Neural cell (in vitro differentiated cells): ENCODE measurements at regions not wholly inside any gene's neighbourhood (a gene's known extent, or its start where the extent isn't known, plus 50 kb on each side); places are given as distances from the start of the nearest gene placed in this dataset.
A peak's percentile ranks its signal among the peaks of the same experiment; 100 is the strongest.

Source experiments
- H2AFZ ChIP-seq: fragments of 200-600, 300-800 bp; sonication (generic), shearing (Covaris generic); 2 replicates; pipeline ENCODE4 v1.6.0; 2014; ENCODE audit warnings: low read depth, mild to moderate bottlenecking, antibody characterized with exemption, low read length, moderate library complexity
- H3F3A ChIP-seq: fragments of 200-600 bp; shearing (Covaris generic); 2 replicates; pipeline ENCODE4 v1.6.1; 2016; ENCODE audit warnings: mild to moderate bottlenecking, moderate library complexity, mixed read lengths, antibody characterized with exemption, low read length; ENCODE audit not compliant: insufficient read depth, poor library complexity, severe bottlenecking
- H3K27ac ChIP-seq: fragments of 200-600, 300-800 bp; sonication (generic), shearing (Covaris generic); 2 replicates; pipeline ENCODE4 v1.5.1; 2014; ENCODE audit warnings: mild to moderate bottlenecking, low read length, moderate library complexity
- H3K27me3 ChIP-seq: fragments of 300-800, 200-600 bp; sonication (generic), shearing (Covaris generic); 2 replicates; pipeline ENCODE4 v1.6.0; 2014; ENCODE audit warnings: mild to moderate bottlenecking, low read depth, low read length, moderate library complexity; ENCODE audit not compliant: insufficient read depth
- H3K36me3 ChIP-seq: fragments of 300-800, 200-600 bp; sonication (generic), shearing (Covaris generic); 2 replicates; pipeline ENCODE4 v1.5.1; 2014; ENCODE audit warnings: mild to moderate bottlenecking, antibody characterized with exemption, low read length, moderate library complexity; ENCODE audit not compliant: insufficient read depth
- H3K4me2 ChIP-seq: fragments of 300-800, 200-600 bp; sonication (generic), shearing (Covaris generic); 2 replicates; pipeline ENCODE4 v1.6.0; 2014; ENCODE audit warnings: mild to moderate bottlenecking, low read length
- H3K4me3 ChIP-seq: fragments of 300-800, 200-600 bp; sonication (generic), shearing (Covaris generic); 2 replicates; pipeline ENCODE4 v1.5.1; 2014; ENCODE audit warnings: mild to moderate bottlenecking, low read length, moderate library complexity
- H3K79me2 ChIP-seq: fragments of 200-600 bp; shearing (Covaris generic); replicated peaks from 2 replicates; pipeline ENCODE4 v1.6.0; 2014; ENCODE audit warnings: mild to moderate bottlenecking, low read length, moderate library complexity; ENCODE audit not compliant: insufficient read depth
- H3K9ac ChIP-seq: fragments of 300-800, 200-600 bp; sonication (generic), shearing (Covaris generic); 2 replicates; pipeline ENCODE4 v1.6.1; 2016; ENCODE audit warnings: mild to moderate bottlenecking, low read length, mixed read lengths
- H3K9me2 ChIP-seq: fragments of 200-600 bp; shearing (Covaris generic); 2 replicates; pipeline ENCODE4 v1.6.1; 2016; ENCODE audit warnings: mild to moderate bottlenecking, low read length, mixed read lengths; ENCODE audit not compliant: insufficient read depth
- H3K9me3 ChIP-seq: fragments of 200-600, 300-800 bp; sonication (generic), shearing (Covaris generic); 2 replicates; pipeline ENCODE4 v1.6.1; 2016; ENCODE audit warnings: mild to moderate bottlenecking, mixed run types, low read length, moderate library complexity, mixed read lengths
- H4K20me1 ChIP-seq: fragments of 200-600 bp; shearing (Covaris generic); 2 replicates; pipeline ENCODE4 v1.6.1; 2016; ENCODE audit warnings: mild to moderate bottlenecking, mixed run types; ENCODE audit not compliant: insufficient read depth
- EP300 ChIP-seq: fragments of 450-650 bp; conservative IDR thresholded peaks from 2 replicates; pipeline ENCODE4 v1.6.1; 2014; ENCODE audit warnings: antibody characterized with exemption, mild to moderate bottlenecking, moderate library complexity; ENCODE audit not compliant: poor library complexity, severe bottlenecking
- MXI1 ChIP-seq: fragments of 450-650 bp; conservative IDR thresholded peaks from 2 replicates; pipeline ENCODE4 v1.6.1; 2014; ENCODE audit warnings: antibody characterized with exemption, mild to moderate bottlenecking; ENCODE audit not compliant: poor library complexity, severe bottlenecking
- RAD21 ChIP-seq: fragments of 450-650 bp; conservative IDR thresholded peaks from 2 replicates; pipeline ENCODE4 v1.6.1; 2014; ENCODE audit warnings: antibody characterized with exemption, mild to moderate bottlenecking, moderate library complexity
- SMC3 ChIP-seq: fragments of 450-650 bp; conservative IDR thresholded peaks from 2 replicates; pipeline ENCODE4 v1.6.1; 2014; ENCODE audit warnings: antibody characterized with exemption, mild to moderate bottlenecking, moderate library complexity; ENCODE audit not compliant: poor library complexity
- TAF1 ChIP-seq: IDR thresholded peaks from 2 replicates; pipeline ENCODE4 v1.6.1; 2012; ENCODE audit warnings: low read depth
- TF ChIP-seq, protein P1 (sequence below): fragments of 450-650 bp; IDR thresholded peaks from 2 replicates; pipeline ENCODE4 v1.5.1; 2014; ENCODE audit warnings: antibody characterized with exemption, mild to moderate bottlenecking, moderate library complexity; ENCODE audit not compliant: poor library complexity, severe bottlenecking
- TF ChIP-seq, protein P2 (sequence below): IDR thresholded peaks from 2 replicates; pipeline ENCODE4 v1.6.1; 2012; ENCODE audit warnings: borderline replicate concordance

- no peaks in the 10 kb centered on the region for H3K36me3 ChIP-seq
- no peaks in the 10 kb centered on the region for H3K9me3 ChIP-seq
- H3K27me3 ChIP-seq: no peaks in the 10 kb centered on the region
- H3K27ac ChIP-seq: peak overlapping the region; percentile 80
- peak overlapping the region; percentile 48 for H3K9ac ChIP-seq
- no peaks in the 10 kb centered on the region for H3K79me2 ChIP-seq
- peaks cover 7% of the 10 kb centered on the region for H3F3A ChIP-seq
- no peak overlapping the region for H3K4me2 ChIP-seq
- peak overlapping the region; percentile 19 for H3K4me3 ChIP-seq
- peak overlapping the region; percentile 42 for H2AFZ ChIP-seq
- H4K20me1 ChIP-seq: no peaks in the 10 kb centered on the region
- TF ChIP-seq MXI1: no peak
- TF ChIP-seq, protein P1, sequence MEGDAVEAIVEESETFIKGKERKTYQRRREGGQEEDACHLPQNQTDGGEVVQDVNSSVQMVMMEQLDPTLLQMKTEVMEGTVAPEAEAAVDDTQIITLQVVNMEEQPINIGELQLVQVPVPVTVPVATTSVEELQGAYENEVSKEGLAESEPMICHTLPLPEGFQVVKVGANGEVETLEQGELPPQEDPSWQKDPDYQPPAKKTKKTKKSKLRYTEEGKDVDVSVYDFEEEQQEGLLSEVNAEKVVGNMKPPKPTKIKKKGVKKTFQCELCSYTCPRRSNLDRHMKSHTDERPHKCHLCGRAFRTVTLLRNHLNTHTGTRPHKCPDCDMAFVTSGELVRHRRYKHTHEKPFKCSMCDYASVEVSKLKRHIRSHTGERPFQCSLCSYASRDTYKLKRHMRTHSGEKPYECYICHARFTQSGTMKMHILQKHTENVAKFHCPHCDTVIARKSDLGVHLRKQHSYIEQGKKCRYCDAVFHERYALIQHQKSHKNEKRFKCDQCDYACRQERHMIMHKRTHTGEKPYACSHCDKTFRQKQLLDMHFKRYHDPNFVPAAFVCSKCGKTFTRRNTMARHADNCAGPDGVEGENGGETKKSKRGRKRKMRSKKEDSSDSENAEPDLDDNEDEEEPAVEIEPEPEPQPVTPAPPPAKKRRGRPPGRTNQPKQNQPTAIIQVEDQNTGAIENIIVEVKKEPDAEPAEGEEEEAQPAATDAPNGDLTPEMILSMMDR: no peak
- TF ChIP-seq, protein P2, sequence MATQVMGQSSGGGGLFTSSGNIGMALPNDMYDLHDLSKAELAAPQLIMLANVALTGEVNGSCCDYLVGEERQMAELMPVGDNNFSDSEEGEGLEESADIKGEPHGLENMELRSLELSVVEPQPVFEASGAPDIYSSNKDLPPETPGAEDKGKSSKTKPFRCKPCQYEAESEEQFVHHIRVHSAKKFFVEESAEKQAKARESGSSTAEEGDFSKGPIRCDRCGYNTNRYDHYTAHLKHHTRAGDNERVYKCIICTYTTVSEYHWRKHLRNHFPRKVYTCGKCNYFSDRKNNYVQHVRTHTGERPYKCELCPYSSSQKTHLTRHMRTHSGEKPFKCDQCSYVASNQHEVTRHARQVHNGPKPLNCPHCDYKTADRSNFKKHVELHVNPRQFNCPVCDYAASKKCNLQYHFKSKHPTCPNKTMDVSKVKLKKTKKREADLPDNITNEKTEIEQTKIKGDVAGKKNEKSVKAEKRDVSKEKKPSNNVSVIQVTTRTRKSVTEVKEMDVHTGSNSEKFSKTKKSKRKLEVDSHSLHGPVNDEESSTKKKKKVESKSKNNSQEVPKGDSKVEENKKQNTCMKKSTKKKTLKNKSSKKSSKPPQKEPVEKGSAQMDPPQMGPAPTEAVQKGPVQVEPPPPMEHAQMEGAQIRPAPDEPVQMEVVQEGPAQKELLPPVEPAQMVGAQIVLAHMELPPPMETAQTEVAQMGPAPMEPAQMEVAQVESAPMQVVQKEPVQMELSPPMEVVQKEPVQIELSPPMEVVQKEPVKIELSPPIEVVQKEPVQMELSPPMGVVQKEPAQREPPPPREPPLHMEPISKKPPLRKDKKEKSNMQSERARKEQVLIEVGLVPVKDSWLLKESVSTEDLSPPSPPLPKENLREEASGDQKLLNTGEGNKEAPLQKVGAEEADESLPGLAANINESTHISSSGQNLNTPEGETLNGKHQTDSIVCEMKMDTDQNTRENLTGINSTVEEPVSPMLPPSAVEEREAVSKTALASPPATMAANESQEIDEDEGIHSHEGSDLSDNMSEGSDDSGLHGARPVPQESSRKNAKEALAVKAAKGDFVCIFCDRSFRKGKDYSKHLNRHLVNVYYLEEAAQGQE: no peak
- TF ChIP-seq RAD21: no peak
- TF ChIP-seq SMC3: no peak
- no peak for TF ChIP-seq TAF1
- no peaks in the 10 kb centered on the region for H3K9me2 ChIP-seq
These were observed 453.9 kb downstream of the SQOR start for GRCh38 chr15:46088486-46089445.

DNA sequence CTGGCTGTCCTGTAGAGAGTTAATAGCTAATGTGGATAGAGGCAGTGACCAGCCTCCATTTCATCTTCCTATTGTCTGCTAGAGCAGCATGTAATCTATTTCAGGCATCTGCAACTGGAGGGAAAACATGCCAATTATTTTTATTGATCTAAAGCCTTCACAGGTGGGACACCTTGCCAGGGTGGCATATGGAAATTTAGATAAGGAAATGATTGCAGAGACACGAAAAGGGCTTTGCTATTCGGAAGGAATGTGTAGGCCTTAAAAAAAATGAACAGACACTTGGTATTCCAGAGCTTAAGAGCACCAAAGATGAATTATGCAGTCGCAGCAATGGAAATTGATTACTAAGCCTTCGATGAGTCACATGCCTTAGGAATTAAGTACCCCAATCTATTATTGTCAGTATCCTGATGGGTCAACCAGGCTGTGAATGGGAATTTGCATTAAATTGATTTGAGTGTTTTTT, 454.7 kb downstream of the SQOR start:
- H4K20me1 ChIP-seq: no peaks in the 10 kb centered on the region
- TF ChIP-seq TAF1: no peak
- peak; percentile 80 for TF ChIP-seq EP300
- TF ChIP-seq, protein P2: no peak
- no peak overlapping the region for H3K4me2 ChIP-seq
- peak overlapping the region; percentile 42 for H2AFZ ChIP-seq
- H3K27ac ChIP-seq: peak overlapping the region; percentile 80
- H3K36me3 ChIP-seq: no peaks in the 10 kb centered on the region
- peak overlapping the region; percentile 19 for H3K4me3 ChIP-seq
- no peaks in the 10 kb centered on the region for H3K9me2 ChIP-seq
- peaks cover 7% of the 10 kb centered on the region for H3F3A ChIP-seq
- peak overlapping the region; percentile 48 for H3K9ac ChIP-seq
- no peaks in the 10 kb centered on the region for H3K27me3 ChIP-seq
- H3K79me2 ChIP-seq: no peaks in the 10 kb centered on the region
- no peaks in the 10 kb centered on the region for H3K9me3 ChIP-seq
